ENCODE measurements at regions not wholly inside any gene's neighbourhood (a gene's known extent, or its start where the extent isn't known, plus 50 kb on each side); places are given as distances from the start of the nearest gene placed in this dataset.
"Not testable (repeated sequence)": the region's sequence is repeated elsewhere in the genome, so short reads cannot be mapped to it uniquely, and the experiment has no call there.

GRCh38 chr14:40652089-40652691, 954.5 kb upstream of the LRFN5 start:
- no peak for DNase-seq (ENCODE audit: low spot score)
- intact Hi-C loops (cut with DNase I): no loop called here

DNA sequence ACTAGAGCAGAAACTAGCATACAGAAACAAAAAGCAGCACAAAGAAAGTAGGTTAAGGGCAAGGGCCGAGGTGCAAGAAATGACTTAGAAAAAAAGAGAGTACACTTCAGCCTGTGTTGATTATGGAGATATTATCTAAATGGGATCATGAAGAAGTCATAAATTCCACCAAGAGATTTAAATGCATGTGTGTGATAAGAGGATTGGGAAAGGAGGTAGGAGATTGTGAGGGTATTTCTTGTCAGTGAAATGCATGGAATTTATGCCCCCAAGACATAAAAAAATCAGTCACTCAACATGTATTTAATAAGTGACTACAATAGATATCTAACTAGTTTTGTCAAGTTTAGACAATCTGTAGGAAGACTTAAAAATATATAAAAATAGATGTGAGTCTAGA, 976.2 kb upstream of the LRFN5 start:
- DNase-seq (ENCODE audit: low spot score): no peak
- intact Hi-C loops (cut with DNase I): no loop called here

- DNase-seq (ENCODE audit: low spot score); intact Hi-C loops (cut with DNase I): not testable (repeated sequence)
Measured at GRCh38 chr14:40629551-40630137, 977.0 kb upstream of the LRFN5 start.

- intact Hi-C loops (cut with DNase I): no loop called here
- no peak for DNase-seq (ENCODE audit: low spot score)
Measured at GRCh38 chr14:40629144-40629543, 977.5 kb upstream of the LRFN5 start.

- intact Hi-C loops (cut with DNase I): no loop called here
- DNase-seq (ENCODE audit: low spot score): no peak
Measured at GRCh38 chr14:40623643-40624042, 983.0 kb upstream of the LRFN5 start.

- intact Hi-C loops (cut with DNase I): no loop called here
- no peak for DNase-seq (ENCODE audit: low spot score)
Measured at GRCh38 chr14:40618225-40618898, 988.3 kb upstream of the LRFN5 start.

DNA sequence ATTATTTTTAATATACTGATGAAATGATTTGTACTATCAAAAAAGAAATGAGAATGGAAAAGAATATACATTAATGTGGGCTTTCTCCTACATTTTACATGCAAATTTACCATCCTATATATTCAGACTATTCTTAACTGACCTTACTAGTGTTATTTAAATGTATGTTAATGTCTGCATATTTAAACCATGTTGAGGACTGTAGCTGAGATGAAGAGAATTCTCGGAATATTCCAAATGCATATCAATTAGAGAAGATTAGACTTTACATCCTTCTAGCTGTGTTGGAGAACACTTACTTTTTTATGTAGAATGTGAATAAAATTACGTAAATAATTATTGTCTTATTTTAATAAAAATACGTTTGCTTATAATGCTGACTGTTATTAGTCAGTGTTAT, 990.1 kb upstream of the LRFN5 start:
- intact Hi-C loops (cut with DNase I): no loop called here

GRCh38 chr14:40601063-40601462, 1005.6 kb upstream of the LRFN5 start:
- no peak for DNase-seq (ENCODE audit: low spot score)
- intact Hi-C loops (cut with DNase I): no loop called here

More for the DNA sequence above, 990.1 kb upstream of the LRFN5 start:
- no peak for DNase-seq (ENCODE audit: low spot score)

- DNase-seq (ENCODE audit: low spot score): no peak
- intact Hi-C loops (cut with DNase I): no loop called here
Measured at GRCh38 chr14:40599725-40600124, 1007.0 kb upstream of the LRFN5 start.

- no peak for DNase-seq (ENCODE audit: low spot score)
- intact Hi-C loops (cut with DNase I): no loop called here
Measured at GRCh38 chr14:40581264-40581663, 1025.4 kb upstream of the LRFN5 start.

- no peak for DNase-seq (ENCODE audit: low spot score)
- intact Hi-C loops (cut with DNase I): no loop called here
Measured at GRCh38 chr14:40576880-40577478, 1029.7 kb upstream of the LRFN5 start.

GRCh38 chr14:40574780-40575179, 1031.9 kb upstream of the LRFN5 start:
- intact Hi-C loops (cut with DNase I): no loop called here
- DNase-seq (ENCODE audit: low spot score): no peak

GRCh38 chr14:40525314-40525713, 1081.4 kb upstream of the LRFN5 start:
- intact Hi-C loops (cut with DNase I): no loop called here
- no peak for DNase-seq (ENCODE audit: low spot score)

DNA sequence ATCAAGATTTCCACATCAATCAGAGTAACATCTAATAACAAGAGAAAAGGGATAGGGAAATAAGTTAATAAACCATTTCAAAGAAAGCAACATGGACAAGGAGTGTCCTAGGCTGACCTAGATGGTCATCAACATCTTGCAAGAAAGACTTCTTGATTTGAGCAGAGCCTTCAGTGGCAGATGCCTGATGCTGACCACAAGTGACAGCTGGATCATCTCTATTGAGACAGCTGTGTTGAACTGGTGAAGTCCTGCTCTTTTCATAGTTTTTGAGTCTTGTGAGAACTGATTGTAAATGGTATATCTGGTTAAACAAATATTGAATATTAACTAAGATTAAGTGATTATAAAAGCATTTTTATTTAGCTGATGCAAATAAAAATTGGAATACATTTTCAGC, 1083.6 kb upstream of the LRFN5 start:
- no peak for DNase-seq (ENCODE audit: low spot score)
- intact Hi-C loops (cut with DNase I): no loop called here

- intact Hi-C loops (cut with DNase I): no loop called here
- DNase-seq (ENCODE audit: low spot score): no peak
Measured at GRCh38 chr14:40494483-40494882, 1062.2 kb upstream of the FBXO33 start.

- intact Hi-C loops (cut with DNase I): no loop called here
Measured at GRCh38 chr14:40487824-40488223, 1055.6 kb upstream of the FBXO33 start.

GRCh38 chr14:40485688-40486087, 1053.5 kb upstream of the FBXO33 start:
- intact Hi-C loops (cut with DNase I): no loop called here
- no peak for DNase-seq (ENCODE audit: low spot score)

More at GRCh38 chr14:40487824-40488223, 1055.6 kb upstream of the FBXO33 start:
- DNase-seq (ENCODE audit: low spot score): no peak

GRCh38 chr14:40476005-40476404, 1043.8 kb upstream of the FBXO33 start:
- intact Hi-C loops (cut with DNase I): no loop called here
- no peak for DNase-seq (ENCODE audit: low spot score)

- intact Hi-C loops (cut with DNase I): no loop called here
- DNase-seq (ENCODE audit: low spot score): no peak
Measured at GRCh38 chr14:40467969-40468368, 1035.7 kb upstream of the FBXO33 start.

DNA sequence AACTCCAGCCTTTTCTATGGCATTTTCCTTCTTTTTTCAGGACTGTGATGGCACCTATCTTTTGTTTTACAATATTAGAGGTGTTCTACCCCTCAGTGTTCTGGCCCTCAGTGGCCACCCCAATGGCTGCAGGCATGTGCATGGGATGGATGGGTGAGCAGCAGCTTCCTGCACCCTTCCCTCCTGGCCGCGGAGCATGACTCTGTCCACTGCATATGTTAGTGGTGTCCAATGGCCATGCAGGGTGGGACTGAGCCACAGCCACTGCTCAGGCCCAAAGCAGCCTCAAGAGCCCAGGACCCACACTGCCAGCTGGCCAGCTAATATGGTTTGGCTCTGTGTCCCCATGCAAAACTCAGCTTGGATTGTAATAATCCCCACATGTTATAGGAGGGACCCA, 1032.3 kb upstream of the FBXO33 start:
- intact Hi-C loops (cut with DNase I): no loop called here
- no peak for DNase-seq (ENCODE audit: low spot score)

- DNase-seq (ENCODE audit: low spot score): no peak
- intact Hi-C loops (cut with DNase I): no loop called here
Measured at GRCh38 chr14:40463886-40464285, 1031.7 kb upstream of the FBXO33 start.

Measured in cardiac septum (tissue), 1 donor.